ENCODE measurements at regions not wholly inside any gene's neighbourhood (a gene's known extent, or its start where the extent isn't known, plus 50 kb on each side); places are given as distances from the start of the nearest gene placed in this dataset.

GRCh38 chr4:123455360-123455759, 58.8 kb downstream of the SPRY1 start:
- no peak for TF ChIP-seq ZFX (IDR thresholded peaks at IDR 0.05)
- TF ChIP-seq CTCF (conservative IDR thresholded peaks at IDR 0.05) = no peak
